ENCODE measurements at regions not wholly inside any gene's neighbourhood (a gene's known extent, or its start where the extent isn't known, plus 50 kb on each side); places are given as distances from the start of the nearest gene placed in this dataset.
A peak's percentile ranks its signal among the peaks of the same experiment; 100 is the strongest.

GRCh38 chr2:121966663-121967062 lies 211.2 kb downstream of the TSN start:
- no peak overlapping the region for H3K4me3 ChIP-seq (ENCODE audit: low read depth, low read length)
- no peak for TF ChIP-seq CTCF (IDR thresholded peaks at IDR 0.05; ENCODE audit: control insufficient read depth, extremely low read depth, insufficient read depth)
- DNase-seq (ENCODE audit: low read depth), result no peak

GRCh38 chr2:121969166-121969565 lies 213.7 kb downstream of the TSN start:
- DNase-seq (ENCODE audit: low read depth), result peak; percentile 4
- no peak overlapping the region for H3K4me3 ChIP-seq (ENCODE audit: low read depth, low read length)
- TF ChIP-seq CTCF (IDR thresholded peaks at IDR 0.05; ENCODE audit: control insufficient read depth, extremely low read depth, insufficient read depth), result no peak

- DNase-seq (ENCODE audit: low read depth), result no peak
- TF ChIP-seq CTCF (IDR thresholded peaks at IDR 0.05; ENCODE audit: control insufficient read depth, extremely low read depth, insufficient read depth), result no peak
- H3K4me3 ChIP-seq (ENCODE audit: low read depth, low read length), result no peak overlapping the region
Measured at GRCh38 chr2:121969766-121970639, 214.6 kb downstream of the TSN start.

GRCh38 chr2:121972203-121972602 lies 216.8 kb downstream of the TSN start:
- no peak for DNase-seq (ENCODE audit: low read depth)
- no peak overlapping the region for H3K4me3 ChIP-seq (ENCODE audit: low read depth, low read length)
- TF ChIP-seq CTCF (IDR thresholded peaks at IDR 0.05; ENCODE audit: control insufficient read depth, extremely low read depth, insufficient read depth), result no peak

- DNase-seq (ENCODE audit: low read depth), result peak; percentile 37
- peak overlapping the region; percentile 33; the same call in 1 of the 2 replicates for H3K4me3 ChIP-seq (ENCODE audit: low read depth, low read length)
- TF ChIP-seq CTCF (IDR thresholded peaks at IDR 0.05; ENCODE audit: control insufficient read depth, extremely low read depth, insufficient read depth), result peak; percentile 66
Measured at GRCh38 chr2:121974897-121975661, 219.6 kb downstream of the TSN start.

GRCh38 chr2:121976926-121977325 lies 221.5 kb downstream of the TSN start:
- H3K4me3 ChIP-seq (ENCODE audit: low read depth, low read length), result no peak overlapping the region
- no peak for DNase-seq (ENCODE audit: low read depth)
- TF ChIP-seq CTCF (IDR thresholded peaks at IDR 0.05; ENCODE audit: control insufficient read depth, extremely low read depth, insufficient read depth), result no peak

Measured in LNCaP clone FGC (cell line).